GM12872 (cell line): ENCODE measurements at regions not wholly inside any gene's neighbourhood (a gene's known extent, or its start where the extent isn't known, plus 50 kb on each side); places are given as distances from the start of the nearest gene placed in this dataset.

Experiments used
- TF ChIP-seq, protein P1 (sequence below): IDR thresholded peaks from 3 replicates; pipeline ENCODE4 v1.5.1; 2011; ENCODE audit warnings: low read depth, mild to moderate bottlenecking, low read length, moderate library complexity; ENCODE audit not compliant: insufficient read depth

DNA sequence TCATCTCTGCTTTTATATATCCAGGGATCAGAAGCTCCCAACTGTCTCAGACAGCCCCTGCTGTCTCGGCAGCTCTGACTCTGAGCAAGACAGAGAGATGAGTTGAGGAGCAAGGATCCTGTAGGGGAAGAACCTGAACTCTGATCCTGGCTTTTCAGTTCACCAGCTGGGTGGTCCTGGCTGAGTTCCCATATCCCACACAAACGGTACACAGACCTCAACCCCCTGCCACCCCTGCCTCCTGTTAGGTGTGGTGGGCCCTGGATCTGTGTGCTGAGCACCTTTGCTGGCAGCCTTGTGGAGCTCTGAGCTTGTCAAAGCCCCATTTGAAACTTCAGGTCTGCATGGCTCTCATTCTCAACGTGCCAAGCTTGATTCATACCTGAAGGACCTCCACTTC lies 54.3 kb upstream of the GPR26 start:
- TF ChIP-seq, protein P1, sequence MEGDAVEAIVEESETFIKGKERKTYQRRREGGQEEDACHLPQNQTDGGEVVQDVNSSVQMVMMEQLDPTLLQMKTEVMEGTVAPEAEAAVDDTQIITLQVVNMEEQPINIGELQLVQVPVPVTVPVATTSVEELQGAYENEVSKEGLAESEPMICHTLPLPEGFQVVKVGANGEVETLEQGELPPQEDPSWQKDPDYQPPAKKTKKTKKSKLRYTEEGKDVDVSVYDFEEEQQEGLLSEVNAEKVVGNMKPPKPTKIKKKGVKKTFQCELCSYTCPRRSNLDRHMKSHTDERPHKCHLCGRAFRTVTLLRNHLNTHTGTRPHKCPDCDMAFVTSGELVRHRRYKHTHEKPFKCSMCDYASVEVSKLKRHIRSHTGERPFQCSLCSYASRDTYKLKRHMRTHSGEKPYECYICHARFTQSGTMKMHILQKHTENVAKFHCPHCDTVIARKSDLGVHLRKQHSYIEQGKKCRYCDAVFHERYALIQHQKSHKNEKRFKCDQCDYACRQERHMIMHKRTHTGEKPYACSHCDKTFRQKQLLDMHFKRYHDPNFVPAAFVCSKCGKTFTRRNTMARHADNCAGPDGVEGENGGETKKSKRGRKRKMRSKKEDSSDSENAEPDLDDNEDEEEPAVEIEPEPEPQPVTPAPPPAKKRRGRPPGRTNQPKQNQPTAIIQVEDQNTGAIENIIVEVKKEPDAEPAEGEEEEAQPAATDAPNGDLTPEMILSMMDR, result no peak

DNA sequence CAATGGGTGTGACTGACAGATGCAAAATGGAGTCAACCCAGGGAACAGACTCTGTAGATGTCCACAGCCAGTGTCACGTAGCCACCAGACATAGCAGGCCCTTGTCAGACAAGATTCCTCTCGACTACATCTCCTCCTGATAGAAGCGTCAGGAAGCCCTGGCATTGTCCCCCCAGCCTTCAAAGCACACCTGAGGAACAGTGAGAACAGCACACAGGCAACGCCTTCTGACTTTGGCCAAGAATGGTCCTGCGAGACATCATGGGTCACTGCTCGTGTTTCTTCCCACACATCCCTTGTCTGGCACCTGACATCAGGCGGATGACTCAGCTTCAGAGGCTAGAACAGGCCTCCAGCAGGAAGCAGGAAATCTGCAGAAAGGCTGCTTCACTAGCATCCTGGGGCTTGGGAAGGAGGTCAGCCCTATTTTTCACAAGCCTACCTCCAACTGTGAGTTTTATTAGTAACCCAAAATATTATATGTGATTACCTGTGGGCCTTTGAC lies 52.8 kb upstream of the GPR26 start:
- TF ChIP-seq, protein P1, result no peak

DNA sequence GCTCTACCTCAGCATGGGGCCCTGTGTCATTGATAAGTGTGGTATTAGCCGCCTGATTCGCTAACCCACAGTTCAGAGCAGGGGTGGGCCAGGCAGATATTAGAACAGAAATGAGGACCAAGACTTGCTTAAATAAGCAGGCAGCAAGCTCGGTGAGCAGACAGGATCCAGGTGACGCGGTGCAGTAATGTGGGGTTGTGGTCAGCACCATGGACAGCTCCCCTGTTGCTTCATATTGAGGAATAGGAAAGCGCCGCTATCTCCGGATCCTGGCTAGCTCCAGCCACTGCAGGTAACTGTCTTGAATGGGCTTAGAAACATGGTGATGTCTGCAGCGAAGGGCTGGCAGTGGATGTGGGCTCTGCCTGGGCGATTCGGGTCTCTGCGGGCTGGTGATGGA lies 51.3 kb upstream of the GPR26 start:
- TF ChIP-seq, protein P1, result no peak
